Heart right ventricle (tissue), 16 donors: ENCODE measurements at regions not wholly inside any gene's neighbourhood (a gene's known extent, or its start where the extent isn't known, plus 50 kb on each side); places are given as distances from the start of the nearest gene placed in this dataset.
"Not testable (repeated sequence)": the region's sequence is repeated elsewhere in the genome, so short reads cannot be mapped to it uniquely, and the experiment has no call there.

Experiments
- ATAC-seq, 8 donors: fragments of 200-7000 bp; cut with Tn5 transposase; one replicate each; pipeline ENCODE4 v1.9.1; 2020; ENCODE audit warnings: mild to moderate bottlenecking in 8 of 8, moderate library complexity in 8 of 8, moderate number of reproducible peaks in 1 of 8
- DNase-seq, 2 donors: peaks; one replicate each; pipeline ENCODE4 v3.0.0-alpha.2; 2020
- H3K27ac ChIP-seq, 10 donors: fragments of 200-600 bp; sonication (generic) in 2 of 10; one replicate each; pipeline versions ENCODE4 v1.5.0 to v1.8.0; 2020 to 2022; ENCODE audit warnings: mild to moderate bottlenecking in 3 of 10
- H3K27me3 ChIP-seq, 7 donors: fragments of 200-600 bp; one replicate each; pipeline ENCODE4 v1.8.0; 2021 to 2022; ENCODE audit warnings: mild to moderate bottlenecking in 2 of 7
- H3K36me3 ChIP-seq, 9 donors: fragments of 200-600 bp; sonication (generic) in 1 of 9; one replicate each; pipeline versions ENCODE4 v1.5.0 to v1.8.0; 2020 to 2022; ENCODE audit warnings: mild to moderate bottlenecking in 2 of 9
- H3K4me1 ChIP-seq, 9 donors: fragments of 200-600 bp; sonication (generic) in 1 of 9; one replicate each; pipeline versions ENCODE4 v1.5.0 to v1.8.0; 2020 to 2022; ENCODE audit warnings: mild to moderate bottlenecking in 4 of 9
- H3K4me3 ChIP-seq, 10 donors: fragments of 200-600 bp; sonication (generic) in 2 of 10; one replicate each; pipeline versions ENCODE4 v1.5.0 to v1.8.0; 2020 to 2022; ENCODE audit warnings: mild to moderate bottlenecking in 7 of 10, moderate library complexity in 2 of 10
- H3K9me3 ChIP-seq, 11 donors: fragments of 200-600 bp in 10 of 11; sonication (generic) in 2 of 11; one replicate each; pipeline versions ENCODE4 v1.5.0 to v1.8.0; 2013 to 2022; ENCODE audit warnings: mild to moderate bottlenecking in 2 of 11, control low read depth in 1 of 11, moderate library complexity in 1 of 11
- WGBS, 2 donors: extraction: QIAGEN DNeasy Blood & Tissue Kit; methylation state at CpG; one replicate each; pipeline ENCODE4 v1.1.7; 2013; ENCODE audit warnings: inconsistent platforms in 1 of 2; 5-methylcytosine and 5-hydroxymethylcytosine counted together
- intact Hi-C, 10 donors: fragments of 100-400 bp; cut with DNase I; formaldehyde crosslinking; loops; one replicate each; pipeline versions ENCODE4 v1.11.1 to v1.14.2; 2022
- TF ChIP-seq, protein P1 (sequence below), 9 donors: fragments of 200-600 bp; sonication (generic) in 2 of 9; IDR thresholded peaks; one replicate each; pipeline versions ENCODE4 v1.5.0 to v1.8.0; 2021 to 2022; ENCODE audit warnings: antibody characterized with exemption in 9 of 9, mild to moderate bottlenecking in 5 of 9, moderate library complexity in 1 of 9
- donor health status: Arrhythmogenic right ventricular cardiomyopathy.
- donor health status: ischemic (EF 13 %, LVEDD 7.1; RV severe dilation, severe dysfunction).
- donor health status: healthy with polysubstance abuse.
- donor health status: DM: no; HTN: yes; CAD: no.
- donor health status: DM: no; HTN: no; CAD: no.
- donor health status: ischemic (EF 25% LVEDD 6.9; RV normal size, moderate dysfunction).
- donor health status: ischemic (EF 25% LVEDD 5.7; RV mildly dilated, moderate dysfunction).
- donor health status: healthy.
- donor health status: DM: yes; HTN: yes; CAD: no.
- donor health status: Ischemic cardiomyopathy.
- donor health status: ischemic (EF 35%, LVEDD 5.7; RV mildly dilated, moderate dysfunction).
- donor health status: nonischemic (EF 11% LVEDD 7.7; RV severe dilation, severe dysfunction).
- donor health status: DM: yes; HTN: yes; CAD: no.
- donor health status: PGD.
- donor health status: ischemic (EF 29% LVEDD 5.4; RV normal size, mild dysfunction).
- donor health status: nonischemic (EF 23%, LVEDD 6.1; RV moderate dilation, normal function).

DNA sequence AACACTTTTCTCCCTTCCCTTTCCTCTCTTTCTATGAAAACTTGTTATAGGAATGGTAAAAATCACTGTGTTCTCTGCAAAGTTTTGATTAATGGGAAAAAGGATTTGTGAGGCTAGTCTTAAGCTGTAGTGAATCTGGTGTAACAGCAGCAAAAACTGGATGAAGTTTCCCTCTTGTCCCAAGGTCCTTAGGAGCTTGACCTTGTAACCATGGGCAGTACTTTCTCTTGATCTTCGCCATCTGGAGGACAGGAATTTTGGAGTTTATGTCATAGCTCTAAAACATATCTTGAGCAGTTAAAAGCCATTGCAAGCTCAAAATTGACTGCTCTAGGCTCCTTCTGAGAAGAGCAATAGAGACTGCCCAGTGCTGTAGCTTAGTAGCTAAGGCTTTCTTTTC lies 56.5 kb upstream of the GPD1L start:
- ATAC-seq, result no peak
- intact Hi-C loops, result loop anchor here in 2 of 10 donors (5.0 kb wide), 2 partner anchors 57 to 77 kb away; partner anchors contain the start of gene GPD1L (in 2 of the 2)

DNA sequence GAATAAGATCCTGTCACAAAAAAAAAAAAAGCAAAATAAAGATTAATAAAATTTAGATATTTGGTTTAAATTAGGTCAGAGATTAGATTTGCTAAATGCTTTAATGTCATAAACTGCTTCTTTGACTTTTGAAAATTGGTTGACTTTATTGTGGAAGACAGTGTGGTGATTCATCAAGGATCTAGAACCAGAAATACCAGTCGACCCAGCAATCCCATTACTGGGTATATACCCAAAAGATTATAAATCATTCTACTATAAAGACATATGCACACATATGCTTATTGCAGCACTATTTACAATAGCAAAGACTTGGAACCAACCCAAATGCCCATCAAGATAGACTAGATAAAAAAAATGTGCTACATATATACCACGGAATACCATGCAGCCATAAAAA lies 54.2 kb upstream of the GPD1L start:
- H3K27ac ChIP-seq, ATAC-seq, H3K27me3 ChIP-seq, H3K4me3 ChIP-seq, H3K36me3 ChIP-seq, intact Hi-C loops, H3K4me1 ChIP-seq, DNase-seq, H3K9me3 ChIP-seq: not testable (repeated sequence)
- WGBS, 2 donors, result 65 to 73% methylated on average over 2 of the region's 2 CpGs

More for the DNA sequence above, 56.5 kb upstream of the GPD1L start:
- 92 to 96% methylated on average over 1 of the region's 1 CpG for WGBS, 2 donors
- Histone ChIP-seq H3K4me1 (peaks cover 0 to 12% (median 10%) of the 10 kb centered on the region in 9 donors), H3K27ac (no peak overlapping the region), H3K36me3 (no peaks in the 10 kb centered on the region), H3K4me3 (no peak overlapping the region), H3K9me3 (no peaks in the 10 kb centered on the region), H3K27me3 (no peaks in the 10 kb centered on the region)
- TF ChIP-seq, protein P1, sequence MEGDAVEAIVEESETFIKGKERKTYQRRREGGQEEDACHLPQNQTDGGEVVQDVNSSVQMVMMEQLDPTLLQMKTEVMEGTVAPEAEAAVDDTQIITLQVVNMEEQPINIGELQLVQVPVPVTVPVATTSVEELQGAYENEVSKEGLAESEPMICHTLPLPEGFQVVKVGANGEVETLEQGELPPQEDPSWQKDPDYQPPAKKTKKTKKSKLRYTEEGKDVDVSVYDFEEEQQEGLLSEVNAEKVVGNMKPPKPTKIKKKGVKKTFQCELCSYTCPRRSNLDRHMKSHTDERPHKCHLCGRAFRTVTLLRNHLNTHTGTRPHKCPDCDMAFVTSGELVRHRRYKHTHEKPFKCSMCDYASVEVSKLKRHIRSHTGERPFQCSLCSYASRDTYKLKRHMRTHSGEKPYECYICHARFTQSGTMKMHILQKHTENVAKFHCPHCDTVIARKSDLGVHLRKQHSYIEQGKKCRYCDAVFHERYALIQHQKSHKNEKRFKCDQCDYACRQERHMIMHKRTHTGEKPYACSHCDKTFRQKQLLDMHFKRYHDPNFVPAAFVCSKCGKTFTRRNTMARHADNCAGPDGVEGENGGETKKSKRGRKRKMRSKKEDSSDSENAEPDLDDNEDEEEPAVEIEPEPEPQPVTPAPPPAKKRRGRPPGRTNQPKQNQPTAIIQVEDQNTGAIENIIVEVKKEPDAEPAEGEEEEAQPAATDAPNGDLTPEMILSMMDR (IDR thresholded peaks at IDR 0.05), result no peak
- DNase-seq, result no peak

DNA sequence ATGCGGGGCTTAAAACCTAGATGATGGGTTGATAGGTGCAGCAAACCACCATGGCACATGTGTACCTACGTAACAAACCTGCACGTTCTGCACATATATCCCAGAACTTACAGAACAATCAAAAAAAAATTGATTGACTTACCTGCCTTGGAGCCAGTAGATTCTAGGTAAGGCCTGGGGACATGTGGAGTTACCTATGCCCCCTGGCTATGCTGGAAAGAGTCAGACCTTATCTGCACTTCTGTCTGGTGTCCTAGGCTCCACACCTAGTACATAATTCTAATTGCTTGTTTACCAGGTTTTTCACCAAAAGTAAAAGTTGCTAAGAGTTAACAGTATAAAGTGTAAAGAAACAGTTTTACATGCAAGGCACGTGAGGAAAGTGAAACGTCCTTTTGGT lies 53.6 kb upstream of the GPD1L start:
- H3K36me3 ChIP-seq, H3K9me3 ChIP-seq, DNase-seq, H3K4me3 ChIP-seq, H3K27me3 ChIP-seq, H3K27ac ChIP-seq, H3K4me1 ChIP-seq, ATAC-seq, intact Hi-C loops: not testable (repeated sequence)
- WGBS, 2 donors, result 77 to 83% methylated on average over 5 of the region's 5 CpGs

DNA sequence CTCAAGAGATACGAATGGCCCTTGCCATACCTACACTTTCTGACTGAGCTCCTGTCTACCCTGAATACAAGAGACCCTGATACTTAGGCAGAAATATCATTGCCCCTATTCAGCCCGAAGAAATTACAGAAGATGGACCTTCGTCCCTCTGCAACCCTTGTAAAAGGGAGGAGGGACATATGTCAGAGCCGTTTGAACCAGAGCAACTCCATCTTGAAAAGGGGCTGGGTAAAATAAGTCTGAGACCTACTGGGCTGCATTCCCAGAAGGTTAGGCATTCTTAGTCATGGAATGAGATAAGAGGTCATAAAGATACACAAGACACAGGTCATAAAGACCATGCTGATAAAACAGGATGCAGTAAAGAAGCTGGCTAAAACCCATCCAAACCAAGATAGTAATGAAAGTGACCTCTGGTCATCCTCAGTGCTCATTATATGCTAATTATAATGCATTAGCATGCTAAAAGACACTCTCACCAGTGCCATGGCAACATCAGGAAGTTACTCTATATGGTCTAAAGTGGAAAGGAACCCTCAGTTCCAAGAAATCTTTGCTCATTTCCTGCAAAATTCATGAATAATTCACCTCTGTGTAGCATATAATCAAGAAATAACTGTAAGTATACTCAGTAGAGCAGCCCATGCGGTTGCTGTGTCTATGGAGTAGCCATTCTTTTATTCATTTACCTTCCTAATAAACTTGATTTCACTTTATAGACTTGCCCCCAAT lies 49.7 kb upstream of the GPD1L start:
- H3K27ac ChIP-seq, result no peak overlapping the region
- TF ChIP-seq, protein P1 (IDR thresholded peaks at IDR 0.05), result no peak

More for the DNA sequence above, 49.7 kb upstream of the GPD1L start:
- Histone ChIP-seq H3K4me3 (no peak overlapping the region), H3K36me3 (no peaks in the 10 kb centered on the region), H3K9me3 (no peaks in the 10 kb centered on the region), H3K4me1 (no peaks in the 10 kb centered on the region), H3K27me3 (no peaks in the 10 kb centered on the region)
- DNase-seq, result no peak
- no peak for ATAC-seq
- WGBS, 2 donors, result 75 to 85% methylated on average over 5 of the region's 5 CpGs
- intact Hi-C loops, result no loop called here
